Astrocyte (in vitro differentiated cells and primary cell): ENCODE measurements at regions not wholly inside any gene's neighbourhood (a gene's known extent, or its start where the extent isn't known, plus 50 kb on each side); places are given as distances from the start of the nearest gene placed in this dataset.

Experiments
- CTCF ChIP-seq: IDR thresholded peaks from 2 replicates; pipeline ENCODE4 v1.5.1; 2011; ENCODE audit warnings: low read depth, mild to moderate bottlenecking, inconsistent platforms, low read length, moderate library complexity; ENCODE audit not compliant: insufficient read depth
- EZH2 ChIP-seq: IDR thresholded peaks from 2 replicates; pipeline ENCODE4 v1.6.1; 2012; ENCODE audit warnings: mild to moderate bottlenecking, low read length, inconsistent platforms; ENCODE audit not compliant: insufficient read depth

DNA sequence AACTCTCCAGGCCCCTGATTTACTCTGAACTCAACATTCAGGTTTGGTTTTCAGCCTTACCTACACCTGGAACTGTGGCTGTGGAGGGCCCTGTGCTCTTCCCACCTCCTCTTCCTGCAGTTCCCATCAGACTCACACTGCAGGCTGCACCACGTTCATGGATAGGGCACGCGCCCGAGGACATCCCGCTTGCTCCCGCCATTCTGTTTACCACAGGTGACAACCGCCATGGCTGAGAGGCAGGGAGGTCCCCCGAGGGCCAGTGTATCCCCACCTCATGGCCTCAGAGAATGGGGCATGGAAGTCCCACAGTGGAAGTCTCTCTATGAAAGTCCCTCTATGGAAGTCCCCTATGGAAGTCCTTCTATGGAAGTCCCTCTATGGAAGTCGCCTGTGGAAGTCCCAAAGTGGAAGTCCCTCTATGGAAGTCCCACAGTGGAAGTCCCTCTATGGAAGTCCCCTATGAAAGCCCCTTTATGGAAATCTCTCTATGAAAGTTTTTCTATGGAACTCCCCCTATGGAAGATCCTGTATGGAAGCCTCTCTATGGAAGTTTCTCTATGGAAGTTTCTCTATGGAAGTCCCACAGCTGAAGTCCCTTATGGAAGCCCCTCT, 358.4 kb upstream of the SALL3 start:
- TF ChIP-seq CTCF = no peak
- no peak for TF ChIP-seq EZH2
